HEK293T (cell line): ENCODE measurements at regions not wholly inside any gene's neighbourhood (a gene's known extent, or its start where the extent isn't known, plus 50 kb on each side); places are given as distances from the start of the nearest gene placed in this dataset.

Experiments
- CTCF ChIA-PET: fragments of 350-600 bp; formaldehyde crosslinking; extraction: SDS; loops from one replicate; lab custom pipeline; 2021; ENCODE audit warnings: antibody characterized with exemption, inconsistent platforms; lab: Yijun Ruan, JAX
- POLR2A ChIA-PET: fragments of 350-600 bp; formaldehyde crosslinking; extraction: SDS; loops from one replicate; lab custom pipeline; 2020; ENCODE audit warnings: antibody characterized with exemption, inconsistent platforms; lab: Yijun Ruan, JAX
- DNase-seq: peaks from one replicate; pipeline ENCODE4 v3.0.0; 2012; ENCODE audit warnings: mixed read lengths; ENCODE audit errors: extremely low spot score
- ARNT ChIP-seq: fragments of 450-650 bp; IDR thresholded peaks from 2 replicates; pipeline ENCODE4 v1.6.1; 2017; ENCODE audit warnings: mild to moderate bottlenecking
- BHLHE40 ChIP-seq: fragments of 450-650 bp; IDR thresholded peaks from 2 replicates; pipeline ENCODE4 v1.6.1; 2016; ENCODE audit warnings: mild to moderate bottlenecking, moderate library complexity, borderline replicate concordance
- CTBP1 ChIP-seq: fragments of 450-650 bp; IDR thresholded peaks from 2 replicates; pipeline ENCODE4 v1.6.1; 2016; ENCODE audit warnings: borderline replicate concordance
- ELF4 ChIP-seq: fragments of 450-650 bp; IDR thresholded peaks from 2 replicates; pipeline ENCODE4 v1.6.1; 2017; ENCODE audit warnings: antibody characterized with exemption
- FOXA1 ChIP-seq: fragments of 450-650 bp; IDR thresholded peaks from 2 replicates; pipeline ENCODE4 v1.6.1; 2016; ENCODE audit warnings: mild to moderate bottlenecking
- FOXK2 ChIP-seq: fragments of 450-650 bp; IDR thresholded peaks from 2 replicates; pipeline ENCODE4 v1.6.1; 2016; ENCODE audit warnings: mild to moderate bottlenecking
- FOXM1 ChIP-seq: fragments of 450-650 bp; IDR thresholded peaks from 2 replicates; pipeline ENCODE4 v1.6.1; 2017; ENCODE audit warnings: mild to moderate bottlenecking, borderline replicate concordance
- HDGF ChIP-seq: fragments of 450-650 bp; IDR thresholded peaks from 2 replicates; pipeline ENCODE4 v1.6.1; 2017; ENCODE audit warnings: antibody characterized with exemption, borderline replicate concordance
- L3MBTL2 ChIP-seq: fragments of 450-650 bp; conservative IDR thresholded peaks from 2 replicates; pipeline ENCODE4 v1.6.1; 2016; ENCODE audit warnings: mild to moderate bottlenecking
- LEF1 ChIP-seq: fragments of 450-650 bp; IDR thresholded peaks from 2 replicates; pipeline ENCODE4 v1.6.1; 2017; ENCODE audit warnings: mild to moderate bottlenecking, borderline replicate concordance
- NFRKB ChIP-seq: fragments of 450-650 bp; IDR thresholded peaks from 2 replicates; pipeline ENCODE4 v1.6.1; 2016; ENCODE audit warnings: mild to moderate bottlenecking, moderate library complexity
- PKNOX1 ChIP-seq: fragments of 450-650 bp; IDR thresholded peaks from 2 replicates; pipeline ENCODE4 v1.6.1; 2016
- SP1 ChIP-seq: fragments of 450-650 bp; IDR thresholded peaks from 2 replicates; pipeline ENCODE4 v1.6.1; 2017
- SUZ12 ChIP-seq: fragments of 450-650 bp; IDR thresholded peaks from 2 replicates; pipeline ENCODE4 v1.6.1; 2016; ENCODE audit warnings: mild to moderate bottlenecking
- TARDBP ChIP-seq: fragments of 450-650 bp; IDR thresholded peaks from 2 replicates; pipeline ENCODE4 v1.6.1; 2016
- ZNF384 ChIP-seq: fragments of 450-650 bp; IDR thresholded peaks from 2 replicates; pipeline ENCODE4 v1.6.1; 2016

- no peak for DNase-seq
- ChIA-PET CTCF (no interaction called here), POLR2A (no interaction called here)
- no peak for TF ChIP-seq FOXA1
Observed at GRCh38 chr7:106606120-106606519, 54.8 kb downstream of the CCDC71L start.

GRCh38 chr7:106604971-106605370, 56.0 kb downstream of the CCDC71L start:
- POLR2A ChIA-PET, result no interaction called here
- no peak for TF ChIP-seq ARNT
- no peak for TF ChIP-seq NFRKB
- no peak for TF ChIP-seq TARDBP
- no peak for TF ChIP-seq ELF4
- CTCF ChIA-PET, result no interaction called here
- DNase-seq, result no peak

- TF ChIP-seq BHLHE40 (no peak), ARNT (no peak), SP1 (no peak), PKNOX1 (no peak), TARDBP (no peak), L3MBTL2 (no peak), CTBP1 (no peak), FOXA1 (no peak)
- ChIA-PET CTCF (no interaction called here), POLR2A (no interaction called here)
- DNase-seq, result no peak
Observed at GRCh38 chr7:106604303-106604924, 56.5 kb downstream of the CCDC71L start.

GRCh38 chr7:106603346-106603745, 57.6 kb downstream of the CCDC71L start:
- no peak for TF ChIP-seq HDGF
- TF ChIP-seq CTBP1, result no peak
- no peak for TF ChIP-seq LEF1
- TF ChIP-seq SP1, result no peak
- no peak for TF ChIP-seq BHLHE40
- no peak for TF ChIP-seq ARNT
- TF ChIP-seq FOXM1, result no peak
- no peak for TF ChIP-seq FOXK2
- TF ChIP-seq ZNF384, result no peak
- no peak for TF ChIP-seq ELF4
- no peak for TF ChIP-seq PKNOX1
- CTCF ChIA-PET, result interaction anchor here (0.5 kb wide), 1 partner anchor 628 kb away, joined by 3 read pairs; no protein-coding TSS in a partner anchor
- DNase-seq, result no peak
- POLR2A ChIA-PET, result no interaction called here

GRCh38 chr7:106602062-106602461, 58.9 kb downstream of the CCDC71L start:
- ChIA-PET CTCF (no interaction called here), POLR2A (no interaction called here)
- no peak for DNase-seq
- TF ChIP-seq BHLHE40 (no peak), ELF4 (no peak), TARDBP (no peak), FOXK2 (no peak), NFRKB (no peak), L3MBTL2 (no peak), CTBP1 (no peak), ZNF384 (no peak), ARNT (no peak), FOXM1 (no peak), FOXA1 (no peak), PKNOX1 (no peak), LEF1 (no peak), SUZ12 (no peak)

GRCh38 chr7:106600569-106601373, 60.2 kb downstream of the CCDC71L start:
- POLR2A ChIA-PET, result no interaction called here
- CTCF ChIA-PET, result no interaction called here
- DNase-seq, result no peak
- TF ChIP-seq BHLHE40, result no peak
- TF ChIP-seq TARDBP, result no peak
- TF ChIP-seq SP1, result no peak
- TF ChIP-seq FOXM1, result no peak
- no peak for TF ChIP-seq CTBP1
- no peak for TF ChIP-seq ELF4
- TF ChIP-seq FOXK2, result no peak
- no peak for TF ChIP-seq LEF1

GRCh38 chr7:106599343-106599698, 61.6 kb downstream of the CCDC71L start:
- no peak for DNase-seq
- TF ChIP-seq L3MBTL2, result no peak
- no peak for TF ChIP-seq SP1
- no peak for TF ChIP-seq PKNOX1
- no peak for TF ChIP-seq FOXM1
- ChIA-PET CTCF (interaction anchor here (1.1 kb wide), 1 partner anchor 9 kb away, joined by 3 read pairs; no protein-coding TSS in a partner anchor), POLR2A (interaction anchor here (0.9 kb wide), 2 partner anchors 23 to 62 kb away, joined by 3 to 5 read pairs; partner anchors contain the start of gene CCDC71L)
